Astrocyte of the spinal cord (primary cell): ENCODE measurements at regions not wholly inside any gene's neighbourhood (a gene's known extent, or its start where the extent isn't known, plus 50 kb on each side); places are given as distances from the start of the nearest gene placed in this dataset.
"Not testable (repeated sequence)": the region's sequence is repeated elsewhere in the genome, so short reads cannot be mapped to it uniquely, and the experiment has no call there.

Source experiments
- DNase-seq: peaks from one replicate; pipeline ENCODE4 v3.0.0; 2011; ENCODE audit warnings: low read depth, low spot score
- H3K4me3 ChIP-seq: 2 replicates; pipeline ENCODE4 v1.5.1; 2011; ENCODE audit warnings: low read depth, mild to moderate bottlenecking, low read length, moderate library complexity
- in situ Hi-C: cut with HindIII; loops from 2 replicates; pipeline ENCODE4 v1.10.0; 2017; ENCODE audit warnings: low sequenced_read_pairs
- TF ChIP-seq, protein P1 (sequence below): IDR thresholded peaks from 2 replicates; pipeline ENCODE4 v1.5.1; 2012; ENCODE audit warnings: low read depth, mild to moderate bottlenecking, low read length, inconsistent platforms

DNA sequence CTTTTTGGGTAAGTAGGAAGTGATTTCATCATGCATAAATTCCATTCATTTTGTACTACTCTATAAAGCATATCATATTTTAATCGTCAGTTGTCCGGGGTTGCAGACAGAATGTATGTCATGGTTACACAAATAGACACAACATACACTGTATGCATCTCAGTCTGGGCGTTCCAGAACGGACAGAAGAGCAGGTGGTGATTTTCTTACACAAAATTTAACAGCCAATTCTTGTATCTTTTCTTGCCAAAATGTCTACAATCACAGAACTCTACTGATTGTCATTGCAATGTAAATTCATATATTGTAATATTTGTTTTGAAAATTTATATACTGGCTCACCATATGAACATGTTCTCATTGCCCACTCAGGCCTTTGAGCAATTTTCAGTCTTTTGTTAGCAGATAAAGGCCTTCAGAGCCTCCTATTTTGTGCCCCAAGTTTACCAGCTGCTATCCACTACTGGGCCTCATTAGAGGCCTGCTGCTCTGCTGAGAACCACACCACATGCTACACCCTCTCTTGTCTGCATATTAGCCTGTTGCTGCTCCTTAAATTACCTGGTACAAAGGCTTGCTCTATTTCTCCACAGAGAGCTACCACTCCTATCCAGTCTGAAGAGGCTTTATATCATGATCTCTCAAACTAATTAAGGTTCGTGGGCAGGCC lies 61.5 kb downstream of the PRDM13 start:
- H3K4me3 ChIP-seq = no peak overlapping the region
- in situ Hi-C loops = no loop called here
- TF ChIP-seq, protein P1, sequence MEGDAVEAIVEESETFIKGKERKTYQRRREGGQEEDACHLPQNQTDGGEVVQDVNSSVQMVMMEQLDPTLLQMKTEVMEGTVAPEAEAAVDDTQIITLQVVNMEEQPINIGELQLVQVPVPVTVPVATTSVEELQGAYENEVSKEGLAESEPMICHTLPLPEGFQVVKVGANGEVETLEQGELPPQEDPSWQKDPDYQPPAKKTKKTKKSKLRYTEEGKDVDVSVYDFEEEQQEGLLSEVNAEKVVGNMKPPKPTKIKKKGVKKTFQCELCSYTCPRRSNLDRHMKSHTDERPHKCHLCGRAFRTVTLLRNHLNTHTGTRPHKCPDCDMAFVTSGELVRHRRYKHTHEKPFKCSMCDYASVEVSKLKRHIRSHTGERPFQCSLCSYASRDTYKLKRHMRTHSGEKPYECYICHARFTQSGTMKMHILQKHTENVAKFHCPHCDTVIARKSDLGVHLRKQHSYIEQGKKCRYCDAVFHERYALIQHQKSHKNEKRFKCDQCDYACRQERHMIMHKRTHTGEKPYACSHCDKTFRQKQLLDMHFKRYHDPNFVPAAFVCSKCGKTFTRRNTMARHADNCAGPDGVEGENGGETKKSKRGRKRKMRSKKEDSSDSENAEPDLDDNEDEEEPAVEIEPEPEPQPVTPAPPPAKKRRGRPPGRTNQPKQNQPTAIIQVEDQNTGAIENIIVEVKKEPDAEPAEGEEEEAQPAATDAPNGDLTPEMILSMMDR = no peak

DNA sequence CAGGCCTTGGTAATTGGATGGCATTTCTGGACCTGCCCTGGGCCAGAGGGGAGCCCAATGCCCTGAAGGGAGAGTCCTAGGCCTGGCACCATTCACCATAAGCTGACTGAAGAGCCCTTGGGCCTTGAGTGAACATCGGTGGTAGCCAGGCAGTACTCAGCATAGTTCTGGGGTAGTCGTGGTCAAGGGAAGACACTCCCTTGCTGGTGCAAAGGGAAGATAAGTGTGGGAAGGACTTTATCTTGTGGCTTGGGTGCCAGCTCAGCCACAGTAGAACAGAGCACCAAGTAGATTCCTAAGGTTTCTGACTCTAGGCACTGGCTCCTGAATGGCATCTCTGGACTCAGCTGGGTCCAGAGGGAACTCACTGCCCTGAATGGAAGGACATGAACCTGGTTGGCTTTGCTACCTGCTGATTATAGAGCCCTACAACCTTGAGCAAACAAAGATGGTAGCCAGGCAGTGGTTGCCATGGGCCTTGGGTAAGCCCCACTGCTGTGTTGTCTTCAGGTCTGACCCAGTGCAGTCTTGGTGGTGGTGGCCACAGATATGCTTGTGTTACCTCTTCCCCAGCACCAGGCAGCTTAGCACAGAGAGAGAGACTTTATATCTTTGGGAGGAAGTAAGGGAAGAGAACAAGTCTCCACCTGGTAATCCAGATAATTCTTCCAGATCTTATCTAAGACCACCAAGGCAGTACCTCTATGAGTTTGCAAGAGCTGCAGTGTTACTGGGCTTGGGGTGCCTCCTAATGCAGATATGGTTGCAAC lies 83.5 kb downstream of the PRDM13 start:
- no peak overlapping the region for H3K4me3 ChIP-seq
- TF ChIP-seq, protein P1 = no peak
- no peak for DNase-seq
- in situ Hi-C loops = no loop called here

More for the DNA sequence above, 61.5 kb downstream of the PRDM13 start:
- DNase-seq = no peak

DNA sequence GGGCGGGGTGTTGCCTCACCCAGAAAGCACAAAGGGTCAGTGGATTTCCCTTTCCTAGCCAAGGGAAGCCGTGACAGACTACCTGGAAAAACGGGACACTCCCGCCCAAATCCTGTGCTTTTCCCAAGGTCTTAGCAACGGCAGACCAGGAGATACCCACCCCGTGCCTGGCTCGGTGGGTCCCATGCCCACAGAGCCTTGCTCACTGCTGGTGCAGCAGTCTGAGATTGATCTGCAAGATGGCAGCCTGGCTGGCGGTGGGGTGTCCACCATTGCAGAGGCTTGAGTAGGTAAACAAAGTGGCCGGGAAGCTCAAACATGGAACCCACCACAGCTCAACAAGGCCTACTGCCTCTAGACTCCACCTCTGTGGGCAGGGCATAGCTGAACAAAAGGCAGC lies 95.7 kb downstream of the PRDM13 start:
- H3K4me3 ChIP-seq, DNase-seq, in situ Hi-C loops: not testable (repeated sequence)

DNA sequence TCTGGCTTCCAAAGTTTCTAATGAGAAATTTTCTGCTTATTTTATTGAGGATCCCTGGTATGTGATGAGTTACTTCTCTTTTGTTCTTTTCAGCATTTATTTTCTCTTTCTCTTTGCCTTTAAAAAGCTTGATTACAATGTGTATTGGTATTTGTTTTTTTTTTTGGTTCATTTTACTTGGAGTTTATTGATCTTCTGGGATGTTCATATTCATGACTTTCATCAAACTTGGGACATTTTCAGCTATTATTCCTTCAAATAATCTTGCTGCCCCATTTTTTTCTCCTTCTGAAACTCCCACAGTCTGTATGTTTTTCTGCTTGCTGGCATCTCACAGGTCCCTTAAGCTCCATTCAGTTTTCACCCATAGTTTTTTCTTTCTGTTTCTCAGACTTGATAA lies 102.4 kb downstream of the PRDM13 start:
- DNase-seq = no peak
- H3K4me3 ChIP-seq = no peak overlapping the region
- TF ChIP-seq, protein P1 = no peak
- in situ Hi-C loops = no loop called here

DNA sequence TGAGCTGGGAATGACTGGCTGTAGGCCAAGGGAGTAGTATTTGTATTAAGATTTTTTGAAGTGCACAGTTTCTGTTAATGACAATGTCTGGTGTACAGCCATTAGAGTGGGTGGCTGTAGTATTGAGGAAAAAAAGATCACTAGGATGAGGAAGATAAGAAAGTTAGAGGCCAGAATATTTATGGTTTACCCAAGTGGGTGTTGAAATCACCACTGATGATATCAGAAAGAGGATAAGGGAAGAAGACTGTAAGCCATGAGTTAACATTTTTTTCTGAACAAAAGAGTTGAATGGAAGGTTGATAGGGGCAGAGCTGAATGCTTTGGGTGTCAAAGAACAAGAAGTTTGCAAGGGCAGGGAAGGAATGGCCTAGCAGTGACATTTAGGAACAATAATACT lies 104.7 kb downstream of the PRDM13 start:
- TF ChIP-seq, protein P1 = no peak
- no peak overlapping the region for H3K4me3 ChIP-seq
- in situ Hi-C loops = no loop called here
- no peak for DNase-seq

DNA sequence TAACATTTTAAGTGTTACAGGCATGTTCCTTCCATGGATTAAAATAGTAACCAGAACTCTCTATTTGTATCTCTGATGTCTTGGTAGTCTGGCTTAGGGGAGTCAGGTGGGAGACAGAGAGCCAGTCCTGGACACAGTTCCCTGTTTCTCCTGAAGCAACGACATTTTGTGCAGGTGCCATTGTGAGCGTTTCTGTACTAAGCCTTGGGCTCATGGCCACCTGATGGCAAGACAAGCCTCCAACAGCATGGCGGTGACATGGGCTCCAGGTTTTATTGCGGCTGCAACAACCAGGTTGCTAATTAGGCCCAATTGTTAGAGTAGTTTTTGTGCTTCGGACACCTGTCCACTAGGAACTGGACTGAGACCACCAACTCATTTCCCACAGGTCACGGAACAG lies 105.3 kb downstream of the PRDM13 start:
- no peak for DNase-seq
- TF ChIP-seq, protein P1 = no peak
- no peak overlapping the region for H3K4me3 ChIP-seq
- in situ Hi-C loops = no loop called here

DNA sequence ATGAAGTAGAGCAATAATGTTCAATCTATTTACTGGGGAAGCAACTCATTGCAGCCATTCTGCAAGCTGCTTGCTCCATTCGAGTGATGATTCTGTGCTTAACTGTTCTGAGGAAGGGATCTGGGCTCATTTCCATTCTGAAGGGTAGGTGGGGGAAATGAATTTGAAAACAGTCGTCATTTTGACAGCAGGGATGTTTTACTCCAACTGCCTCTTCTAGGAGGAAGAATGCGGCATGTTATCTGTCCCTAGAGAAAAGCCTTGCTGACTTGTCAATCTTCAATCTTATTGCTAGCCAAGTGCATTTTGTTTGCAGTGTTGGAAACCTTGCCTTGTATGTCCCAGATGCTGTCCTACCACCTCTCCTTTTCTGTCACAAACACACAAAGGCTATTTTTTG lies 105.9 kb downstream of the PRDM13 start:
- in situ Hi-C loops = no loop called here
- DNase-seq = no peak
- TF ChIP-seq, protein P1 = no peak
- no peak overlapping the region for H3K4me3 ChIP-seq

DNA sequence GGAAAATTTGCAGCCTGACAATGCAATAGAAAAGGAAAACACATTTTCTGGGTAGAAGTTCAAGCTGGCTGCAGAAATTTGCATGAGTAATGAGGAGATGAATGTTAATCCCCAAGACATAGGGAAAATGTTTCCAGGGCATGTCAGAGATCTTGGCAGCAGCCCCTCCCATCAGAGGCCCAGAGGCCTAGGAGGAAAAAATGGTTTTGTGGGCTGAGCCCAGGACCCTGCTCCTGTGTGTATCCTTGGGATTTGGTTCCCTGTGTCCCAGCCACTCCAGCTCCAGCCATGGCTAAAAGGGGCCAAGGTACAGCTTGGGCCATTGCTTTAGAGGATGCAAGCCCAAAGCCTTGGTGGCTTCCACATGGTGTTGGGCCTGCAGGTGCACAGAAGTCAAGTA lies 115.4 kb downstream of the PRDM13 start:
- DNase-seq, H3K4me3 ChIP-seq, in situ Hi-C loops: not testable (repeated sequence)

DNA sequence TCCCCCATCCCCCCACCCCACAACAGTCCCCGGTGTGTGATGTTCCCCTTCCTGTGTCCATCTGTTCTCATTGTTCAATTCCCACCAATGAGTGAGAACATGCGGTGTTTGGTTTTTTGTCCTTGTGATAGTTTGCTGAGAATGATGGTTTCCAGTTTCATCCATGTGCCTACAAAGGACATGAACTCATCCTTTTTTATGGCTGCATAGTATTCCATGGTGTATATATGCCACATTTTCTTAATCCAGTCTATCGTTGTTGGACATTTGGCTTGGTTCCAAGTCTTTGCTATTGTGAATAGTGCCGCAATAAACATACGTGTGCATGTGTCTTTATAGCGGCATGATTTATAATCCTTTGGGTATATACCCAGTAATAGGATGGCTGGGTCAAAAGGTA lies 123.6 kb downstream of the PRDM13 start:
- in situ Hi-C loops, H3K4me3 ChIP-seq: not testable (repeated sequence)

More for the DNA sequence above, 123.6 kb downstream of the PRDM13 start:
- not testable (repeated sequence) for DNase-seq
